Erythroblast (primary cell): ENCODE measurements at regions not wholly inside any gene's neighbourhood (a gene's known extent, or its start where the extent isn't known, plus 50 kb on each side); places are given as distances from the start of the nearest gene placed in this dataset.

Experiments
- GATA1 ChIP-seq: IDR thresholded peaks from 2 replicates; pipeline ENCODE4 v1.6.1; 2011; ENCODE audit warnings: low read depth, mild to moderate bottlenecking, control low read depth, low read length, moderate library complexity
- POLR2A ChIP-seq: IDR thresholded peaks from 2 replicates; pipeline ENCODE4 v1.6.1; 2011; ENCODE audit warnings: mild to moderate bottlenecking, low read length

DNA sequence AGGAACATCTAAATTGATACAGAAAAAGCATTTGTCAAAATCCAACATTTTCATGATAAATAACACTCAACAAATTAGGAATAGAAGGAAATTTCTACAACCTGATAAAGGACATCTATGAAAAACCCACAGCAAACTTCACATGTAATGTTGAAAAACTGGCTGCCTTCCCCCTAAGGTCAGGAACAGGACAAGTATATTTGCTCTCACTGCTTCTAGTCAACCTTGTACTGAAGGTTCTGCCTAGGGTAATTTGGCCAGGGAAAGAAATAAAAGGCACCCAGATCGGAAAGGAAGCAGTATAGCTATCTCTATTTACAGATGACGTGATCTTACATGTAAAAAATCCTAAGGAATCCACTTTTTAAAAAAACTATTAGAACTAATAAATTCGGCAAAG is 97.1 kb upstream of the USP9X start:
- TF ChIP-seq POLR2A (no peak), GATA1 (no peak)
